HepG2 (cell line): ENCODE measurements at regions not wholly inside any gene's neighbourhood (a gene's known extent, or its start where the extent isn't known, plus 50 kb on each side); places are given as distances from the start of the nearest gene placed in this dataset.

Experiments
- ATAC-seq: fragments of 200-7000 bp; cut with Tn5 transposase; 3 replicates; pipeline ENCODE4 v1.9.1; 2020; ENCODE audit warnings: mild to moderate bottlenecking, moderate library complexity
- BruUV-seq: library from RNA; stranded (reverse); fragments of 400-500 nt; replicated peaks from 2 replicates; lab custom pipeline; 2021; lab: Mats Ljungman, UMichigan
- CTCF ChIA-PET: fragments of 300-600 bp; formaldehyde crosslinking; extraction: SDS; loops from one replicate; lab custom pipeline; 2021; ENCODE audit warnings: low total read pairs, inconsistent platforms, low intra/inter-chr PET ratio; lab: Yijun Ruan, JAX
- POLR2A ChIA-PET: fragments of 350-600 bp; sonication (Branson Sonifier 250); formaldehyde crosslinking; loops from one replicate; lab custom pipeline; 2020; ENCODE audit warnings: antibody characterized with exemption, inconsistent platforms; lab: Yijun Ruan, JAX
- DNase-seq: peaks from one replicate; pipeline ENCODE4 v3.0.0-alpha.2; 2015; ENCODE audit warnings: low spot score
- FAIRE-seq: peaks from 3 replicates; lab custom pipeline; 2011; peaks lifted over from hg19 to GRCh38; lab: Jason Lieb, UNC
- H2AFZ ChIP-seq: one replicate; pipeline ENCODE4 v1.6.1; 2011; ENCODE audit warnings: low read length, inconsistent platforms
- H3K27ac ChIP-seq: fragments of 300-600 bp; 3 replicates; pipeline ENCODE4 v1.8.0; 2011; ENCODE audit warnings: mixed run types, mild to moderate bottlenecking, mixed read lengths, low read length, inconsistent platforms; ENCODE audit not compliant: insufficient read depth; ENCODE audit errors: extremely low read length
- H3K27me3 ChIP-seq, 2 experiments: fragments of 200-600 bp in 1 of 2; 2 replicates in 1 of 2; 3 replicates in 1 of 2; pipeline versions ENCODE4 v1.6.0 to v1.8.0; 2011; ENCODE audit warnings: low read length in 2 of 2, mild to moderate bottlenecking in 2 of 2, moderate library complexity in 2 of 2, inconsistent platforms in 1 of 2; ENCODE audit not compliant: insufficient read depth in 2 of 2, control insufficient read depth in 1 of 2
- H3K36me3 ChIP-seq, 2 experiments: fragments of 200-600 bp in 1 of 2; replicated peaks in 1 of 2; 2 replicates in 1 of 2; 3 replicates in 1 of 2; pipeline versions ENCODE4 v1.5.1 to v1.8.0; 2011; ENCODE audit warnings: low read length in 2 of 2, inconsistent platforms in 1 of 2; ENCODE audit not compliant: insufficient read depth in 2 of 2, control insufficient read depth in 1 of 2
- H3K4me1 ChIP-seq: 2 replicates; pipeline ENCODE4 v1.5.1; 2012; ENCODE audit warnings: low read length, inconsistent platforms; ENCODE audit not compliant: insufficient read depth
- H3K4me2 ChIP-seq: 2 replicates; pipeline ENCODE4 v1.6.0; 2011; ENCODE audit warnings: low read depth, low read length, inconsistent platforms
- H3K4me3 ChIP-seq, 3 experiments: fragments of 200-600 bp in 1 of 3; sonication (generic), shearing (Covaris generic) in 1 of 3; replicated peaks in 1 of 3; 2 replicates each; pipeline ENCODE4 v1.5.1; 2011 to 2016; ENCODE audit warnings: low read length in 3 of 3, inconsistent platforms in 2 of 3, low read depth in 2 of 3, mild to moderate bottlenecking in 2 of 3, control low read depth in 1 of 3, mixed read lengths in 1 of 3; ENCODE audit not compliant: insufficient read depth in 1 of 3
- H3K79me2 ChIP-seq: one replicate; pipeline ENCODE4 v1.6.1; 2011; ENCODE audit warnings: low read length, inconsistent platforms; ENCODE audit not compliant: insufficient read depth
- H3K9ac ChIP-seq: 2 replicates; pipeline ENCODE4 v1.6.0; 2011; ENCODE audit warnings: mild to moderate bottlenecking, low read depth, low read length, inconsistent platforms; ENCODE audit not compliant: insufficient read depth
- H3K9me3 ChIP-seq: 2 replicates; pipeline ENCODE4 v1.5.1; 2012; ENCODE audit warnings: mild to moderate bottlenecking, low read length
- H4K20me1 ChIP-seq: 2 replicates; pipeline ENCODE4 v1.6.0; 2011; ENCODE audit warnings: inconsistent platforms, mild to moderate bottlenecking, low read length, moderate library complexity; ENCODE audit not compliant: insufficient read depth
- HMGA1 ChIP-seq: sonication (generic); formaldehyde crosslinking; conservative IDR thresholded peaks from 2 replicates; pipeline ENCODE4 v1.4.0; 2020; ENCODE audit warnings: missing genetic modification reagents
- JUN ChIP-seq: sonication (generic); formaldehyde crosslinking; IDR thresholded peaks from 2 replicates; pipeline ENCODE4 v1.4.0; 2020; ENCODE audit warnings: mild to moderate bottlenecking, missing genetic modification reagents
- LCORL ChIP-seq, 2 experiments: fragments of 450-650 bp in 1 of 2; sonication (generic) in 1 of 2; formaldehyde crosslinking in 1 of 2; IDR thresholded peaks; 2 replicates each; pipeline versions ENCODE4 v1.5.0 to v1.6.1; 2017 to 2020; ENCODE audit warnings: antibody characterized with exemption in 1 of 2, missing genetic modification reagents in 1 of 2
- WGBS: methylation state at CpG from one replicate; pipeline ENCODE4 v1.1.6; 2017; ENCODE audit warnings: low lambda C conversion rate; 5-methylcytosine and 5-hydroxymethylcytosine counted together
- in situ Hi-C: cut with HindIII; loops from 2 replicates; pipeline ENCODE4 v1.10.0; 2017; ENCODE audit warnings: low pct_unique_long_range_greater_than_20kb; ENCODE audit not compliant: extremely low pct_ligation_motif_present
- intact Hi-C: fragments of 100-400 bp; cut with micrococcal nuclease; formaldehyde crosslinking; loops from one replicate; pipeline ENCODE4 v1.10.0; 2022; ENCODE audit not compliant: unreplicated experiment
- TF ChIP-seq, protein P1 (sequence below): sonication (generic); formaldehyde crosslinking; IDR thresholded peaks from 2 replicates; pipeline ENCODE4 v1.5.0; 2020; ENCODE audit warnings: missing genetic modification reagents, mild to moderate bottlenecking, borderline replicate concordance
- TF ChIP-seq, protein P2 (sequence below): sonication (generic); formaldehyde crosslinking; IDR thresholded peaks from 2 replicates; pipeline ENCODE4 v1.4.0; 2020; ENCODE audit warnings: missing genetic modification reagents
- TF ChIP-seq, protein P3 (sequence below), 2 experiments: fragments of 450-650 bp in 1 of 2; sonication (generic) in 1 of 2; formaldehyde crosslinking; IDR thresholded peaks; 2 replicates each; pipeline versions ENCODE4 v1.5.0 to v1.8.0; 2020 to 2022; ENCODE audit warnings: mild to moderate bottlenecking in 1 of 2, missing genetic modification reagents in 1 of 2
- TF ChIP-seq, protein P4 (sequence below): sonication (generic); formaldehyde crosslinking; IDR thresholded peaks from 2 replicates; pipeline ENCODE4 v1.4.0; 2020; ENCODE audit warnings: missing genetic modification reagents

DNA sequence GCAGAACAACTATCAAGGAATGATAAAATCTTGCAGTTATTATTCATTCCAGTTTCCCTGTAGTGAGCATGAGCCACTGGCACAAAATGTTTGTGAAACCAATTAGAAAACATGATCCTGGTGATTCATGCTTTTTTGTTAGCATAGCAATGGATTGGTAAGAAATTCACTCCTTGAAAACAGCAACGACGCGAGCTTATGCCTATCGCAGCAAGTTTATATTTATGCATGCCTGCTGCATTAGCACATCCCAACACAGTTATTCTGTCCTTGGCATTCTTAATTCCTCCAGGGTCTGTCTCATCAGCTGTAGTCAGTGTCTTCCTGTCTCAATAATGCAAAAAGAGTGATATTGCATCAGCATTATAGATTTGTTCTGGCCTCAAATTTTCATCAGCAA lies 975.9 kb downstream of the STIM2 start:
- no peak for FAIRE-seq
- CTCF ChIA-PET: no interaction called here
- ATAC-seq: no peak

More for the DNA sequence above, 975.9 kb downstream of the STIM2 start:
- Histone ChIP-seq H3K79me2 (no peaks in the 10 kb centered on the region), H3K4me3 (no peak overlapping the region), H3K4me2 (no peak overlapping the region), H3K9me3 (peaks cover 6% of the 10 kb centered on the region; the same call in 1 of the 2 replicates), H3K27me3 (no peaks in the 10 kb centered on the region), H3K27ac (no peak overlapping the region), H4K20me1 (no peaks in the 10 kb centered on the region), H2AFZ (no peak overlapping the region), H3K9ac (no peak overlapping the region), H3K4me1 (no peaks in the 10 kb centered on the region), H3K36me3 (no peaks in the 10 kb centered on the region)
- intact Hi-C loops (no loop called here), in situ Hi-C loops (no loop called here)
- POLR2A ChIA-PET: no interaction called here
- TF ChIP-seq HMGA1 (CRISPR knock-in tag) (no peak), LCORL (IDR thresholded peaks at IDR 0.05) (no peak), LCORL (CRISPR knock-in tag; IDR thresholded peaks at IDR 0.05) (no peak), JUN (CRISPR knock-in tag) (no peak)
- TF ChIP-seq, protein P1, sequence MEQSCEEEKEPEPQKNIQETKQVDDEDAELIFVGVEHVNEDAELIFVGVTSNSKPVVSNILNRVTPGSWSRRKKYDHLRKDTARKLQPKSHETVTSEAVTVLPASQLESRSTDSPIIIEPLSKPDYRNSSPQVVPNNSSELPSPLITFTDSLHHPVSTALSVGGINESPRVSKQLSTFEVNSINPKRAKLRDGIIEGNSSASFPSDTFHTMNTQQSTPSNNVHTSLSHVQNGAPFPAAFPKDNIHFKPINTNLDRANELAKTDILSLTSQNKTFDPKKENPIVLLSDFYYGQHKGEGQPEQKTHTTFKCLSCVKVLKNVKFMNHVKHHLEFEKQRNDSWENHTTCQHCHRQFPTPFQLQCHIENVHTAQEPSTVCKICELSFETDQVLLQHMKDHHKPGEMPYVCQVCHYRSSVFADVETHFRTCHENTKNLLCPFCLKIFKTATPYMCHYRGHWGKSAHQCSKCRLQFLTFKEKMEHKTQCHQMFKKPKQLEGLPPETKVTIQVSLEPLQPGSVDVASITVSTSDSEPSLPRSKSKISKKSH: no peak
- TF ChIP-seq, protein P2, sequence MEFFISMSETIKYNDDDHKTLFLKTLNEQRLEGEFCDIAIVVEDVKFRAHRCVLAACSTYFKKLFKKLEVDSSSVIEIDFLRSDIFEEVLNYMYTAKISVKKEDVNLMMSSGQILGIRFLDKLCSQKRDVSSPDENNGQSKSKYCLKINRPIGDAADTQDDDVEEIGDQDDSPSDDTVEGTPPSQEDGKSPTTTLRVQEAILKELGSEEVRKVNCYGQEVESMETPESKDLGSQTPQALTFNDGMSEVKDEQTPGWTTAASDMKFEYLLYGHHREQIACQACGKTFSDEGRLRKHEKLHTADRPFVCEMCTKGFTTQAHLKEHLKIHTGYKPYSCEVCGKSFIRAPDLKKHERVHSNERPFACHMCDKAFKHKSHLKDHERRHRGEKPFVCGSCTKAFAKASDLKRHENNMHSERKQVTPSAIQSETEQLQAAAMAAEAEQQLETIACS (CRISPR knock-in tag): no peak
- TF ChIP-seq, protein P3, sequence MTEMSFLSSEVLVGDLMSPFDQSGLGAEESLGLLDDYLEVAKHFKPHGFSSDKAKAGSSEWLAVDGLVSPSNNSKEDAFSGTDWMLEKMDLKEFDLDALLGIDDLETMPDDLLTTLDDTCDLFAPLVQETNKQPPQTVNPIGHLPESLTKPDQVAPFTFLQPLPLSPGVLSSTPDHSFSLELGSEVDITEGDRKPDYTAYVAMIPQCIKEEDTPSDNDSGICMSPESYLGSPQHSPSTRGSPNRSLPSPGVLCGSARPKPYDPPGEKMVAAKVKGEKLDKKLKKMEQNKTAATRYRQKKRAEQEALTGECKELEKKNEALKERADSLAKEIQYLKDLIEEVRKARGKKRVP (CRISPR knock-in tag; IDR thresholded peaks at IDR 0.05): no peak
- TF ChIP-seq, protein P4, sequence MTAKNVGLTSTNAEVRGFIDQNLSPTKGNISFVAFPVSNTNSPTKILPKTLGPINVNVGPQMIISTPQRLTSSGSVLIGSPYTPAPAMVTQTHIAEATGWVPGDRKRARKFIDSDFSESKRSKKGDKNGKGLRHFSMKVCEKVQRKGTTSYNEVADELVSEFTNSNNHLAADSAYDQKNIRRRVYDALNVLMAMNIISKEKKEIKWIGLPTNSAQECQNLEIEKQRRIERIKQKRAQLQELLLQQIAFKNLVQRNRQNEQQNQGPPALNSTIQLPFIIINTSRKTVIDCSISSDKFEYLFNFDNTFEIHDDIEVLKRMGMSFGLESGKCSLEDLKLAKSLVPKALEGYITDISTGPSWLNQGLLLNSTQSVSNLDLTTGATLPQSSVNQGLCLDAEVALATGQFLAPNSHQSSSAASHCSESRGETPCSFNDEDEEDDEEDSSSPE (CRISPR knock-in tag): no peak
- BruUV-seq: no TSS peak
- no peak for DNase-seq
- 88% methylated on average over 4 of the region's 4 CpGs for WGBS
